K562 (cell line): ENCODE measurements at regions not wholly inside any gene's neighbourhood (a gene's known extent, or its start where the extent isn't known, plus 50 kb on each side); places are given as distances from the start of the nearest gene placed in this dataset.

Experiments used
- ATAC-seq: fragments of 200-7000 bp; cut with Tn5 transposase; 3 replicates; pipeline ENCODE4 v1.9.1; 2020; ENCODE audit warnings: moderate library complexity
- BruUV-seq: library from RNA; stranded (reverse); fragments of 400-500 nt; replicated peaks from 2 replicates; lab custom pipeline; 2021; lab: Mats Ljungman, UMichigan
- CTCF ChIA-PET: fragments of 300-600 bp; formaldehyde crosslinking; extraction: SDS; loops from one replicate; lab custom pipeline; 2021; ENCODE audit warnings: low intra/inter-chr PET ratio; lab: Yijun Ruan, JAX
- POLR2A ChIA-PET: fragments of 300-600, 350-650 bp; sonication (Branson Sonifier 250); formaldehyde crosslinking; extraction: SDS; loops from one replicate; lab custom pipeline; 2021; ENCODE audit warnings: antibody characterized with exemption, inconsistent platforms; lab: Yijun Ruan, JAX
- DNase-seq, 4 experiments: peaks; one replicate each; pipeline versions ENCODE4 v3.0.0 to v3.0.0-alpha.2; 2011 to 2018; ENCODE audit warnings: low spot score in 3 of 4, mixed read lengths in 3 of 4; ENCODE audit errors: extremely low read depth in 1 of 4
- FAIRE-seq: peaks from 2 replicates; lab custom pipeline; 2011; peaks lifted over from hg19 to GRCh38; lab: Jason Lieb, UNC
- H2AFZ ChIP-seq: 2 replicates; pipeline ENCODE4 v1.6.0; 2011; ENCODE audit warnings: low read depth, low read length, control low read depth, inconsistent platforms
- H3K27ac ChIP-seq: fragments of 200-600 bp; 3 replicates; pipeline ENCODE4 v1.8.0; 2011; ENCODE audit warnings: low read depth, mild to moderate bottlenecking, control low read depth, inconsistent platforms, low read length, moderate library complexity, mixed read lengths; ENCODE audit errors: extremely low read depth
- H3K27me3 ChIP-seq, 2 experiments: fragments of 300-600 bp in 1 of 2; 2 replicates in 1 of 2; 3 replicates in 1 of 2; pipeline versions ENCODE4 v1.6.0 to v1.8.0; 2011; ENCODE audit warnings: inconsistent platforms in 2 of 2, low read length in 2 of 2, mild to moderate bottlenecking in 1 of 2, mixed read lengths in 1 of 2, moderate library complexity in 1 of 2; ENCODE audit not compliant: control insufficient read depth in 2 of 2, insufficient read depth in 2 of 2
- H3K36me3 ChIP-seq: fragments of 300-600 bp; 3 replicates; pipeline ENCODE4 v1.8.0; 2011; ENCODE audit warnings: mild to moderate bottlenecking, low read length, inconsistent platforms; ENCODE audit not compliant: control insufficient read depth, insufficient read depth
- H3K4me1 ChIP-seq, 2 experiments: fragments of 200-600 bp in 1 of 2; replicated peaks in 1 of 2; 2 replicates in 1 of 2; 3 replicates in 1 of 2; pipeline versions ENCODE4 v1.5.1 to v1.8.0; 2011; ENCODE audit warnings: inconsistent platforms in 2 of 2, low read length in 2 of 2, mild to moderate bottlenecking in 1 of 2, mixed read lengths in 1 of 2, moderate library complexity in 1 of 2; ENCODE audit not compliant: control insufficient read depth in 2 of 2, insufficient read depth in 2 of 2
- H3K4me2 ChIP-seq: 2 replicates; pipeline ENCODE4 v1.6.1; 2011; ENCODE audit warnings: low read length, control low read depth, inconsistent platforms, mixed read lengths; ENCODE audit not compliant: insufficient read depth
- H3K4me3 ChIP-seq: fragments of 200-600 bp; sonication (generic), shearing (Covaris generic); 2 replicates; pipeline ENCODE4 v1.5.1; 2016; ENCODE audit warnings: control low read depth, inconsistent platforms
- H3K79me2 ChIP-seq: fragments of 200-600 bp; 3 replicates; pipeline ENCODE4 v1.8.0; 2011; ENCODE audit warnings: low read length, inconsistent platforms; ENCODE audit not compliant: control insufficient read depth, insufficient read depth
- H3K9ac ChIP-seq, 2 experiments: 2 replicates each; pipeline versions ENCODE4 v1.6.0 to v1.6.1; 2011; ENCODE audit warnings: low read depth in 2 of 2, low read length in 2 of 2, control low read depth in 1 of 2, inconsistent platforms in 1 of 2, mild to moderate bottlenecking in 1 of 2, mixed read lengths in 1 of 2; ENCODE audit not compliant: insufficient read depth in 1 of 2
- H3K9me1 ChIP-seq: one replicate; pipeline ENCODE4 v1.6.0; 2011; ENCODE audit warnings: inconsistent platforms, mild to moderate bottlenecking, low read length, moderate library complexity; ENCODE audit not compliant: control insufficient read depth, insufficient read depth
- H3K9me3 ChIP-seq: replicated peaks from 2 replicates; pipeline ENCODE4 v1.5.1; 2011; ENCODE audit warnings: low read depth, low read length, inconsistent platforms; ENCODE audit not compliant: control insufficient read depth, insufficient read depth
- H4K20me1 ChIP-seq: replicated peaks from 2 replicates; pipeline ENCODE4 v1.6.1; 2011; ENCODE audit warnings: low read length, inconsistent platforms, mixed read lengths; ENCODE audit not compliant: control insufficient read depth, insufficient read depth
- MEIS2 ChIP-seq: fragments of 450-650 bp; IDR thresholded peaks from 2 replicates; pipeline ENCODE4 v1.6.1; 2014; ENCODE audit warnings: mild to moderate bottlenecking; ENCODE audit not compliant: partially characterized antibody
- RBM25 ChIP-seq: fragments of 200-400 bp; formaldehyde crosslinking; IDR thresholded peaks from 2 replicates; pipeline ENCODE4 v1.6.1; 2018; ENCODE audit warnings: low read length, low read depth, moderate library complexity; ENCODE audit not compliant: severe bottlenecking
- WGBS: fragments of 100-300 bp; shearing (Covaris generic); methylation state at CpG from one replicate; pipeline ENCODE4 v1.1.6; 2016; ENCODE audit warnings: low coverage, mixed read lengths; ENCODE audit not compliant: insufficient coverage; ENCODE audit errors: missing lambda C conversion rate; 5-methylcytosine and 5-hydroxymethylcytosine counted together
- in situ Hi-C: fragments of 300-500 bp; cut with MboI; formaldehyde crosslinking; loops from 4 replicates; pipeline ENCODE4 v1.15.0; 2018; ENCODE audit warnings: inconsistent platforms, mixed read lengths
- intact Hi-C: fragments of 100-400 bp; cut with micrococcal nuclease; formaldehyde crosslinking; loops from 2 replicates; pipeline ENCODE4 v1.14.2; 2022
- TF ChIP-seq, protein P1 (sequence below), 2 experiments: fragments of 450-650 bp; formaldehyde crosslinking in 1 of 2; IDR thresholded peaks; 2 replicates each; pipeline versions ENCODE4 v1.4.0 to v1.6.1; 2014 to 2020; ENCODE audit warnings: mild to moderate bottlenecking in 2 of 2, borderline replicate concordance in 1 of 2, low read depth in 1 of 2
- TF ChIP-seq, protein P2 (sequence below), 2 experiments: IDR thresholded peaks in 1 of 2; conservative IDR thresholded peaks in 1 of 2; 2 replicates each; pipeline ENCODE4 v1.6.1; 2016; ENCODE audit warnings: low read depth in 2 of 2, mild to moderate bottlenecking in 1 of 2, missing compliant biosample characterization in 1 of 2, missing genetic modification characterization in 1 of 2, moderate library complexity in 1 of 2

DNA sequence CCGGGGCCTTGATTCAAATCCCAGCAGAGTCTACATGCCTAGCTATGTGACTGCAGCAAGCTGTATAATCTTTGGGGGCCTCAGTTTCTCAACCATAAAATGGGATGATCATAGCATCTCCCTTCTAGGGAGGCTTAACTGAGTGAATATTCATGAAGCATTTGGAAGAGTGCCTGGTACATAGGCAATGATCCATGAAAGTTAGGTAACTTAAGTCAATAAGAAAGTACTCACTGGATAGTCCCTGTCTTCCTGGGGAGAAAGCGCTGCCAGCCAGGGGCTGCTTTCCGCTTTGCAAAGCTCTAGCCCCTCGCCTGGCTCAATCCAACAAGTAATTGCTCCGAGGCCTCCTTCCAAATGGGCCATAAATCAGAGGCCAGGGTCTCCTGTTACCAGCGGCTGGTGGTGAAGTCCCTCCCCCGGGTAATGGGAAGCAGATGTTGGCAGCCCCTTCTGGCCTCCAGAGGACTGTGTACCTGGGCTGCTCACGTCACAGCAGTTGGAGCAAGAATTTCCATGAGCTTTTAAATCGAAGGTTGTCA lies 521.9 kb upstream of the PROK2 start:
- Histone ChIP-seq H3K9ac (peak overlapping the region in 1 of 2 experiments; percentile 28; a peak in 1 of 4 replicates), H3K9me1 (no peaks in the 10 kb centered on the region), H3K36me3 (no peaks in the 10 kb centered on the region), H3K4me1 (peaks cover 13 to 27% of the 10 kb centered on the region in 2 experiments), H3K9me3 (no peaks in the 10 kb centered on the region), H3K27me3 (no peaks in the 10 kb centered on the region), H4K20me1 (no peaks in the 10 kb centered on the region), H3K27ac (no peak overlapping the region), H3K4me3 (no peak overlapping the region), H3K79me2 (no peaks in the 10 kb centered on the region), H3K4me2 (no peak overlapping the region), H2AFZ (no peak overlapping the region)
- ATAC-seq (no peak), FAIRE-seq (no peak), DNase-seq (no peak)
- CTCF ChIA-PET, result no interaction called here
- TF ChIP-seq MEIS2, result peak; percentile 12
- peak; percentile 62 for TF ChIP-seq RBM25
- TF ChIP-seq, protein P1, sequence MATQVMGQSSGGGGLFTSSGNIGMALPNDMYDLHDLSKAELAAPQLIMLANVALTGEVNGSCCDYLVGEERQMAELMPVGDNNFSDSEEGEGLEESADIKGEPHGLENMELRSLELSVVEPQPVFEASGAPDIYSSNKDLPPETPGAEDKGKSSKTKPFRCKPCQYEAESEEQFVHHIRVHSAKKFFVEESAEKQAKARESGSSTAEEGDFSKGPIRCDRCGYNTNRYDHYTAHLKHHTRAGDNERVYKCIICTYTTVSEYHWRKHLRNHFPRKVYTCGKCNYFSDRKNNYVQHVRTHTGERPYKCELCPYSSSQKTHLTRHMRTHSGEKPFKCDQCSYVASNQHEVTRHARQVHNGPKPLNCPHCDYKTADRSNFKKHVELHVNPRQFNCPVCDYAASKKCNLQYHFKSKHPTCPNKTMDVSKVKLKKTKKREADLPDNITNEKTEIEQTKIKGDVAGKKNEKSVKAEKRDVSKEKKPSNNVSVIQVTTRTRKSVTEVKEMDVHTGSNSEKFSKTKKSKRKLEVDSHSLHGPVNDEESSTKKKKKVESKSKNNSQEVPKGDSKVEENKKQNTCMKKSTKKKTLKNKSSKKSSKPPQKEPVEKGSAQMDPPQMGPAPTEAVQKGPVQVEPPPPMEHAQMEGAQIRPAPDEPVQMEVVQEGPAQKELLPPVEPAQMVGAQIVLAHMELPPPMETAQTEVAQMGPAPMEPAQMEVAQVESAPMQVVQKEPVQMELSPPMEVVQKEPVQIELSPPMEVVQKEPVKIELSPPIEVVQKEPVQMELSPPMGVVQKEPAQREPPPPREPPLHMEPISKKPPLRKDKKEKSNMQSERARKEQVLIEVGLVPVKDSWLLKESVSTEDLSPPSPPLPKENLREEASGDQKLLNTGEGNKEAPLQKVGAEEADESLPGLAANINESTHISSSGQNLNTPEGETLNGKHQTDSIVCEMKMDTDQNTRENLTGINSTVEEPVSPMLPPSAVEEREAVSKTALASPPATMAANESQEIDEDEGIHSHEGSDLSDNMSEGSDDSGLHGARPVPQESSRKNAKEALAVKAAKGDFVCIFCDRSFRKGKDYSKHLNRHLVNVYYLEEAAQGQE (IDR thresholded peaks at IDR 0.05; ENCODE audit: borderline replicate concordance), result no peak
- TF ChIP-seq, protein P1 (CRISPR knock-in tag; IDR thresholded peaks at IDR 0.05; ENCODE audit: low read depth), result no peak
- TF ChIP-seq, protein P2, sequence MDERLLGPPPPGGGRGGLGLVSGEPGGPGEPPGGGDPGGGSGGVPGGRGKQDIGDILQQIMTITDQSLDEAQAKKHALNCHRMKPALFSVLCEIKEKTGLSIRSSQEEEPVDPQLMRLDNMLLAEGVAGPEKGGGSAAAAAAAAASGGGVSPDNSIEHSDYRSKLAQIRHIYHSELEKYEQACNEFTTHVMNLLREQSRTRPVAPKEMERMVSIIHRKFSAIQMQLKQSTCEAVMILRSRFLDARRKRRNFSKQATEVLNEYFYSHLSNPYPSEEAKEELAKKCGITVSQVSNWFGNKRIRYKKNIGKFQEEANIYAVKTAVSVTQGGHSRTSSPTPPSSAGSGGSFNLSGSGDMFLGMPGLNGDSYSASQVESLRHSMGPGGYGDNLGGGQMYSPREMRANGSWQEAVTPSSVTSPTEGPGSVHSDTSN (CRISPR knock-in tag; IDR thresholded peaks at IDR 0.05; ENCODE audit: low read depth), result no peak
- TF ChIP-seq, protein P2 (tag; conservative IDR thresholded peaks at IDR 0.05; ENCODE audit: low read depth), result 0 out of 2 replicates have a peak, but pooled peaks have one; percentile 12
- in situ Hi-C loops, result no loop called here
- intact Hi-C loops, result no loop called here
- POLR2A ChIA-PET, result interaction anchor here (0.6 to 2.6 kb wide), 5 partner anchors 9 to 19 kb away, joined by 3 to 13 read pairs (median 4); no protein-coding TSS in a partner anchor
- 45% methylated on average over 9 of the region's 9 CpGs for WGBS
- no TSS peak for BruUV-seq
